ENCODE measurements at regions not wholly inside any gene's neighbourhood (a gene's known extent, or its start where the extent isn't known, plus 50 kb on each side); places are given as distances from the start of the nearest gene placed in this dataset.

GRCh38 chr4:123110147-123110546 lies 187.8 kb upstream of the NUDT6 start:
- no peak for TF ChIP-seq CTCF (conservative IDR thresholded peaks at IDR 0.05; ENCODE audit: low read depth, low read length)
- TF ChIP-seq EZH2phosphoT487 (IDR thresholded peaks at IDR 0.05; ENCODE audit: borderline replicate concordance, low read length): no peak
- TF ChIP-seq EZH2 (IDR thresholded peaks at IDR 0.05; ENCODE audit: low read length, unreplicated experiment): no peak
